HG03045 (cell line): ENCODE measurements at regions not wholly inside any gene's neighbourhood (a gene's known extent, or its start where the extent isn't known, plus 50 kb on each side); places are given as distances from the start of the nearest gene placed in this dataset.

Source experiments
- ATAC-seq: cut with Tn5 transposase; IDR thresholded peaks from one replicate; pipeline ENCODE4 v1.9.1; 2021; ENCODE audit warnings: mild to moderate bottlenecking, moderate library complexity; ENCODE audit not compliant: unreplicated experiment

DNA sequence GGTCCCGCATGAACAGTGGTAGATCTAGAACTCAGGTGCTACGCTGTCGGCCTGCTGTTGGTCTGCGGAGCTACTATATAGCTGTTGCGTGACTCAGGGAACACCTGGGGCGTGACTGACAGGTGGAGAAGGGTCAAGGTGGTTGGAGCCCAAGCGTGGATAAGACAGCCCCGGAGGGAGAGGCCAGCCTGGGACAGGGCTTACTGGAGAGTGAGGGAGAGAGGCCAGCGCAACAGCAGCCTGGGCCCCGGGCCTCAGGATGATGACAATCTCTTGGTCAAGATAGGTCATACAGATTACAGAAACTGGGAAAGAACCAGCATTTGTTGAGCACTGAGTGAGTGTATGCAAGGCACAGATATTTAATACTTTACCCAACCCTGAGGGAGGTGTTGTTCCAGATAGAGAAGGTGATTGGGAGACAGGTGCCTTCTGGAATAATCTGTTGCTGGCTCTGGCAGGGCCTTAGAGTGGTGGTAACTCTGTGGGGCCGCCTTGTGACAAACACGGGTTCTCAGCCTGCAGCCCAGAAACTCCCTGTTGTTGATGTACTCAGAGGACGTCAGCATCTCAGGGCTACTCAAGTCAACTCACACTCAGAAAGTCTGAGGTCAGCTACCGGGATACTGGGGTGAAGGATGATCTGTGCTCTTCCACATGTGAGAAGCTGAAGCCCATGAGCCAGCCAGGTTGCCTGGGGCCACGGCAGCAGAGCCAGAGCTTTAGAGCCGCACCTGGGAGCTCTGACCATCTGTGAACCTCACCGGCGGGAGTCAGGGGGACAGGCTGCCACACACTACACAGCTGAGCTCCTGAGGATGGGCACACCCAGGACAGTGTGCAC is 265.4 kb upstream of the HES1 start:
- no peak for ATAC-seq

GRCh38 chr3:193871220-193871485 is 264.8 kb upstream of the HES1 start:
- no peak for ATAC-seq

- ATAC-seq = no peak
Measured at GRCh38 chr3:193872265-193872753, 263.6 kb upstream of the HES1 start.

- ATAC-seq = no peak
Measured at GRCh38 chr3:193873426-193874201, 262.3 kb upstream of the HES1 start.

- no peak for ATAC-seq
Measured at GRCh38 chr3:193874512-193874911, 261.4 kb upstream of the HES1 start.

DNA sequence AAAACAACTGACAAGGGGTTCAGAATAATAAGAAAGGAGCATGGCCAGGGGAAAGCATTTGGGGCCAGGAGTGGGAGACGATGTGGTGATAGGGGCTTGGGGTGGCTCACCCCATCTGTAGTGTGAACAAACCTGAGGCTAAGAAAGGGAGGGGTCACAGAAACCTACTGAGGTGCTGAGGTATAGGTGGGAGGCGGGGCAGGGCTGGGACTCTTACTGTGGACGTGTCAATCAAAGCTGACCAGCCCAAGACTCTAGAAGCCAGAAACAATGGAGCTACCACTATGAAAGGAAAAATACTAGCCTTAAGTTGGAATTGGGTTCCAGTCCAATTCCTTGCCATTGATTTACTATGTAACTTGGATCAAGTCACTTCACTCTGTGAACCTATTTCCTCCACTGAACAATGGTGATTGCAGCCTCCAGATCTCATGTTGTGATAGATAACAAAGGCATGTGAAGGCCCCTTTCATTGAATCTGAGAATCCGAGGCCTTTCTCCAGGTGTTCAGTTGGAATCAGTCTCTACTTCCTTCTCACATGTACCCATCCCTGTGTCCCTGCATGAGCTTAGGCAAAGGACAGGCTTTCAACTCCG is 260.9 kb upstream of the HES1 start:
- no peak for ATAC-seq

GRCh38 chr3:193875601-193876321 is 260.2 kb upstream of the HES1 start:
- ATAC-seq = no peak

DNA sequence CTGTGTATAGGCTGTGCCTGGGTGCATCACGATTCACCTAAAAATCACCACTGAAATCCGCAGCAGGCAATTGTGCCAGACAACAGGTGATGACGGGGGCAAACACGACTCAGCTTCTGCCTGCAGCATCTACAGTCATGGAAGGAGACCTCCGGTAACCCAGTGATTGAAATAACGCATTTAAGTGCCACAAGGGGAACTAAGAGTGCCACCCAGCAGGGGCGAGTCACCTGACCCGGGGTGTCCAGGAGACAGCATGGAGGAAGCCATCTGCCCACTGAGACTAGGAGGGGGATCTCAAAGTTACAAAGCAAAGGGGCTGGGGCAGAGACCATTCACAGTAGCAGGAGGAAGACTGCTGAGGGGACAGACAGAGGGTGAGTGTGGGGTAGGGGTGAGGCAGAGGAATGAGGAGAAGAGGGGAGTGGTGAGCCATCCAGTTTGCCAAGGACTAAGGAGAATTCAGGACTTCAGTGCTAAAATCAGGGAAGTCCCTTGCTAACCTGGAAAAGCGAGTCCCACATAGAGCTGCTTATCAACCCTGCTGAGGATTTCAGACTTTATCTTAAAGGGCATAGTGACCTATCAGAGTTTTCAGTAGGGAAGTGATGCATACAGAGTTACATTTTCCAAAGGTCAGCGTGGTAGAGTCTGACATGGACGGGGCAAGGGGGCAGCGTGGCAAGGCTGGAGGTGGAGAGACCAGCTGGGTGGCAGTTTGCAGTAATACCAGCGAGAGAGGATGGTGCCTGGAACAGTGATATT is 256.7 kb upstream of the HES1 start:
- no peak for ATAC-seq

DNA sequence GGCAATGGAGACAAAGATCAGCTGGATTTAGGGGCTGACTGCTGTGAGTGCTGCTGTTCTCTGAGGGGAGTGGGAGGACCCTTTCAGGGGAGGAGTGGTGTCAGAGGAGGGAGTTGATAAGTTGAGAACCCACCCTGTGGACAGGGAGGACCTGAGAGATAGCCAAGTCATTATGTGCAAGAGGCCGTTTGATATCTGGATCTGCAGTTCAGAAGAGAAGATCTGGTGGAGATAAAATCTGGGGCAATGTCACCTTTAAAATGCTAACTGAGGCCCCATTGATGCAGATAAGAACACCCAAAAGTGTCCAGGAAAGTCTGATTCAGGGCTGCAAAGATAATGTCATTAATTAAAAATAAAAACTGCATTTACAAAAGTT is 256.1 kb upstream of the HES1 start:
- no peak for ATAC-seq

DNA sequence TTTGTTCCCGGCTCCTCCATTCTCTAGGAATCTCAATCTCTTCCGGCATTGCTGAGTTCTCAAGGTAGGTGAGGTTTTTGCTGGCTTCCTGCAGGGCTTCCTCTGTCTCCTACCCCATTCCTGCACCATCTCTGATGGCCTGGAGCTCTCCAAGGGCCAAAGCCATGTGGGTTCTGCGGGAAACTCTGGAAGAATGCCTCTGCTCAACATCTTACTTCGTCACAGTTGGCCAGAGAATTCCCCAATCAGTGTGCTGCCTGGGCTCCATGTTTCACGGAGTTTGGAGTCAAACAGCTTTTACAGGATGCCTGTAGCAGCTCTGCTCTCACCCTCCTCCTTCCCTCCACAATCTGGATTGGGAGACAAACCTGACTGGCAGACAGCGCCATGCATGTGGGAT is 253.9 kb upstream of the HES1 start:
- no peak for ATAC-seq

- no peak for ATAC-seq
Measured at GRCh38 chr3:193883551-193883950, 252.4 kb upstream of the HES1 start.

DNA sequence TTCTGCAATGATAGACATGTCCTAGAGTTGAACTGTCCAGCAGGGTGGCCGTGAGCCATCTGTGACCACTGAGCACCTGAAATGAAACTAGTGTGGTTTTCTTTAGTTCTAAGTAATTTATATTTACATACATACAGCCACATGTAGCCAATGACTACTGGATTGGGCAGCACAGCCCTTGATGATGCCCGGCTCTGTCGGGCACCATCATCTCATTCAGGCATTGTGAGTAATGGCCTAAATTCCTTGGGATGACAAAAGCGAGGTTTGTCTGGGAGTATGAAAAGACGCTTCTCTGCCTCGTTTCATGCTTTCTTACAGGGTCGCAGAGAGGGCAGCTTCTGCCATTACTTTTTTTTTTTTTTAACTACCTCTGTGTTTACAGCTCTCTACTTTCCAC is 251.9 kb upstream of the HES1 start:
- ATAC-seq = no peak

DNA sequence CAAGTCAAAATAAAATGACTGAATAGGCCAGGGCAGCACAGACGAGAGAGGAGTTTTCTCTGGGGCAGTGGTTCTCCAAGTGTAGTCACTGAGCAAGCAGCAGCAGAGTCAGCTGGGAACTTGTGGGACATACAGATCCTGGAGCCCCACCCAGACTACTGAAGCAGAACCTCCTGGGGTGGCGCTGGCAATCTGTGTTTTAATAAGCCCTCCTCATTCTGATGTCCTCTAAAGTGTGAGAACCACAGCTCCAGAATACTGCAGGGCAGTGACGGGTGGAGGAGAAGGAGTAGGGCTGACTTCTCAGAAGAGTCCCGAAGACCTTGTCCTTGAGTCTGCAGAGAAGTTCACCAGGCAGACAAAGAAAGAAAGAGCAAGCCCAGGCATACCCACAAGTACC is 251.3 kb upstream of the HES1 start:
- ATAC-seq = no peak

DNA sequence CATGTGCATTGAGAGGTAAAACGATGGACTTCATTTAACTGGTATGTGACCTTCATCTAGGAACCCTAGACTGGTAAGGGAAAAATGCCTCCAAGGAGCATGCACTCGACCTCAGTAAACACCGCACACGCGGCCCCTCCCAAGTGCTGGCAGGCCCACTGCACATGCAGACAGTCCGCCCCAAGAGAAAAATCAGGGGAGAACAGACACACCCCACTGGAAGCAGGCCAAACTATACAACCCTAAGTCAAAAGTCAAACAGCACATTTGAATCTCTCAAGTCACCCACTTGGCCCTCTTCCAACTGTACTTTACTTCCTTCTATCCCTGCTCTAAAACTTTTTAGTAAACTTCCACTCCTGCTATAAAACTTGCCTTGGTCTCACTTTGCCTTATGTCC is 250.1 kb upstream of the HES1 start:
- ATAC-seq = no peak

GRCh38 chr3:193890016-193890897 is 245.7 kb upstream of the HES1 start:
- ATAC-seq = no peak

- no peak for ATAC-seq
Measured at GRCh38 chr3:193894121-193894863, 241.7 kb upstream of the HES1 start.

DNA sequence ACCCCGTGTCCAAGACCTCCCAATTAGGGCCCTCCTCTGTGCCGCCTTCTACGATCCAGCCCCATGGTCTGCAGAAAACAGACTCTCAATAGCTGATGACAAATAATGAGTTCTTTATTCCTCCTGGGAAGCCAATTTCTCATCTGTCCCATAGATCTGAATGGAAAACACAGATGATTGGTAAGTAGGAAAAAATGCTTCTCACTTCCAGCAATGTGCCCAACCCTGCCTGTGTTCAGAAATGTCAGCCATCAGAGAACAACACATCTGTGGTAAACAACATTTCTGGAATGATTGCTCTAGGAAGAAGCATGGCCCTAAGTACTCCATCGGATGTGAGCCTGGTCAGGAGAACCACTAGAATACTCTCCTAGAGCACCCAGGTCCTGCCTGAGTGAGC is 240.5 kb upstream of the HES1 start:
- no peak for ATAC-seq

DNA sequence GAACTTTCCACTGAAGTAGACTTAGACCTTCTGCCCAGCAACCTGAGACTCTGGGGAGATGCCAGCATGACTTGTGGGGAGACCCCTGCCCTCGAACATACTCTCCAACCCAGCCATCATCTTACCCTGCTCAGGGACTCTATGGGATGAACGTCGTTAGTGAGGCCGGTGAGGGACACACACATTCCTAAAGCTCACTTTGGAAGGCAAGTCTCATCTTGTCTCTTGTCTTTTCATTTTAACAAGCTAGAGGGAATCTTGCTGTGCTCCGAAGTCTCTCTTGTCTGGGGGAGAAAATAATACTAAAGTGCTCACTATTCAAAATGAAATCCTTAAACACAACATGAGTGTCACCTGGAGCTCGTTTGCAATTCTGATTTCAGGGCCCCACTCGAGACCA is 239.5 kb upstream of the HES1 start:
- ATAC-seq = no peak

GRCh38 chr3:193897288-193897687 is 238.7 kb upstream of the HES1 start:
- ATAC-seq = no peak
